ENCODE measurements at regions not wholly inside any gene's neighbourhood (a gene's known extent, or its start where the extent isn't known, plus 50 kb on each side); places are given as distances from the start of the nearest gene placed in this dataset.

DNA sequence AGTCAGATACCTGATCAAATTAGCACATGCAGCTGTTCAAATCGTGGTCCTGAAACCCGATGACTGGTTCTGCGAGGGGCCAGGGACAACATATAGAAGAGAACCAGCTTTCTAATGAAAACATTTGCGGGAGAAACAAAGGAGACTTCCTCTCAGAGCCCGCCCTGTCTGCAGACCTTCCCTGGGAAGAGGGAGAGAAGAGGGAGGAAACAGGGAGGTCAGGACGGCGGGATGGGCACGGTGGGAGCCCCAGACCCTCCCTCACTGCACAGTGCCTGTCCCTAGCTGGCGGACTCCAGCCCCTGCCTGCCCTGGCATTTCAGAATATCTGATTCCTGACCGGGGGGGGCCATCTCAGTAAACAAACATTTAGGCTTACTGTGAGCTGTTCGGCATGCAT is 317.3 kb downstream of the FOXL1 start:
- TF ChIP-seq, protein P1, sequence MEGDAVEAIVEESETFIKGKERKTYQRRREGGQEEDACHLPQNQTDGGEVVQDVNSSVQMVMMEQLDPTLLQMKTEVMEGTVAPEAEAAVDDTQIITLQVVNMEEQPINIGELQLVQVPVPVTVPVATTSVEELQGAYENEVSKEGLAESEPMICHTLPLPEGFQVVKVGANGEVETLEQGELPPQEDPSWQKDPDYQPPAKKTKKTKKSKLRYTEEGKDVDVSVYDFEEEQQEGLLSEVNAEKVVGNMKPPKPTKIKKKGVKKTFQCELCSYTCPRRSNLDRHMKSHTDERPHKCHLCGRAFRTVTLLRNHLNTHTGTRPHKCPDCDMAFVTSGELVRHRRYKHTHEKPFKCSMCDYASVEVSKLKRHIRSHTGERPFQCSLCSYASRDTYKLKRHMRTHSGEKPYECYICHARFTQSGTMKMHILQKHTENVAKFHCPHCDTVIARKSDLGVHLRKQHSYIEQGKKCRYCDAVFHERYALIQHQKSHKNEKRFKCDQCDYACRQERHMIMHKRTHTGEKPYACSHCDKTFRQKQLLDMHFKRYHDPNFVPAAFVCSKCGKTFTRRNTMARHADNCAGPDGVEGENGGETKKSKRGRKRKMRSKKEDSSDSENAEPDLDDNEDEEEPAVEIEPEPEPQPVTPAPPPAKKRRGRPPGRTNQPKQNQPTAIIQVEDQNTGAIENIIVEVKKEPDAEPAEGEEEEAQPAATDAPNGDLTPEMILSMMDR (IDR thresholded peaks at IDR 0.05; ENCODE audit: insufficient read depth, low read depth, low read length, missing control alignments): no peak
- no peak for DNase-seq (ENCODE audit: low read depth)

DNA sequence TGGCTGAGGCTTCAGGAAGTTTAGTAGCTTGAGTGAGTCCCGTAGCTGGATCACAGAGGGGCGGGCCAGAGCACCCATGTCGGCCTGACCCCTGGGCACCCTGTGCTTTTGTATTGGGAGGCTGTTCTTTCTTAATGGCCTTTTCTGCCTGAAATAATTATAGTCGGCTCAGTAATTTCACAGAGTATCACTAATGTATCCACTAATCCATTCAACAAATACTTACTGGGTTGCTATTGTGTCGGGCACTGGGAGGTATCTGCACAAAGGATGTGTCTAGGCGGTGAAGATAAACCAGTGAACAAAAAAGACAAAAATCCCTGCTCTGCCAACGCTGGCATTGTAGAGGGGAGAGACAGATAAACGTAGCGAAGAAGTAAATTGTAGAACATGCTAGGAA is 318.6 kb downstream of the FOXL1 start:
- TF ChIP-seq, protein P1 (IDR thresholded peaks at IDR 0.05; ENCODE audit: insufficient read depth, low read depth, low read length, missing control alignments): no peak

More for the DNA sequence above, 317.3 kb downstream of the FOXL1 start:
- no peak overlapping the region for H3K4me3 ChIP-seq (ENCODE audit: low read length)

DNA sequence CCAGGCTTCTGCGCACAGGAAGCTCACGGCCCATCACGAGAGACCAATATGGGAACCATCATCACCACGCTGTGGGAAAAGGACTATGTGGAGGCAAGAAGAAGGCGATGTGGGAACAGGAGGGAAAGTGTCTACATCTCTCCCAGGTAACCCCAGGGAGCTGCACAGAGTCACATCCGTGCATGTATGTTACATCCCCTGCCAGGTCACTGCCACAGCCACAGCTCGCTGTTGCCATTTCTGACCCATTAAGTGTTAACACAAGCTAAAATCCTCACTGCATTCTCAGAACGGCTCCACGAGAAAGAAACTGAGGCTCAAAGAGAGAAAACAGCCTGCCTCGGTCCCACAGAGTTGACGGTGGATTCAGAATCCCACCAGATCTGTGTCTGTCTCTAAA is 319.1 kb downstream of the FOXL1 start:
- H3K4me3 ChIP-seq (ENCODE audit: low read length): no peak overlapping the region
- no peak for DNase-seq (ENCODE audit: low read depth)
- TF ChIP-seq, protein P1 (IDR thresholded peaks at IDR 0.05; ENCODE audit: insufficient read depth, low read depth, low read length, missing control alignments): no peak

More for the DNA sequence above, 318.6 kb downstream of the FOXL1 start:
- H3K4me3 ChIP-seq (ENCODE audit: low read length): no peak overlapping the region
- no peak for DNase-seq (ENCODE audit: low read depth)

DNA sequence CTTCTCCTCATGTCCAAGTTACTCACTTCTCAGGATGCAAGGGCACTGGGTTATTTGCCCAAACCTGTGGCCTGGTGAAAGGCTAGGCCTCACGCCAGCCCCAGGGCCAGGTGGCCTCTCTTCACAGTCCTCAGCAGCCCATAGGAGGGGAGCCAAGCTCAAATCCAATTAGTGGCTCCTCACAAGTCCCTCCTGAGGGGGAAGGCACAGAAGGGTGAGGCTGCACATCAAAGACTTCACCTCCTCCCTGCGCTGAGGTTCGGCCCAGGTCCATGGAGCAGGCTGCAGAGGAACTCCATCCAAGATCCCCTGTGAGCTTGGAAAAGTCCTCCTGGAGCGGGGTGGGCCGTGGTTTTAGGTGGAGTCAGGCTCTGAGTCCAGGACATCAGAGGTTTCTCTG is 320.0 kb downstream of the FOXL1 start:
- H3K4me3 ChIP-seq (ENCODE audit: low read length): no peak overlapping the region
- DNase-seq (ENCODE audit: low read depth): no peak
- TF ChIP-seq, protein P1 (IDR thresholded peaks at IDR 0.05; ENCODE audit: insufficient read depth, low read depth, low read length, missing control alignments): no peak

DNA sequence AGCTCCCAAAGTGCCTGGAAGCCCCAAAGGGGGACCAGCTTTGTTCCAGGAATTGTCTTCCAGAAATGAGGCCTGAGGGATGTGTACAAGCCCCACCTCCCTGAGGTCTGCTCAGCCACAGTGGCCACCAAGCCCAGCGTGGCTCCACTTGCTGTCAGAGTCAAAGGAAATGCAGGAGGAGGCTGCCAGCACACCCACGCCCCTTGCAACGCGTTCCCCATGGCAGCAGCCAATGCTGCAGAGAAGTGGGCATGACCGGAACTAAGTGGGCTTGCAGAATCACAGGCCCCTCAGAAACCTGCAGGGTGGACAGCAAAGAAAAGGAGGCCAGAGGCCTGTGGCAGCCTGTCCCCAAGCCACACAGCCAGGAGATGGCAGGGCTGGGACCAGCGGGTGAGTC is 320.8 kb downstream of the FOXL1 start:
- TF ChIP-seq, protein P1 (IDR thresholded peaks at IDR 0.05; ENCODE audit: insufficient read depth, low read depth, low read length, missing control alignments): no peak
- H3K4me3 ChIP-seq (ENCODE audit: low read length): no peak overlapping the region
- no peak for DNase-seq (ENCODE audit: low read depth)

DNA sequence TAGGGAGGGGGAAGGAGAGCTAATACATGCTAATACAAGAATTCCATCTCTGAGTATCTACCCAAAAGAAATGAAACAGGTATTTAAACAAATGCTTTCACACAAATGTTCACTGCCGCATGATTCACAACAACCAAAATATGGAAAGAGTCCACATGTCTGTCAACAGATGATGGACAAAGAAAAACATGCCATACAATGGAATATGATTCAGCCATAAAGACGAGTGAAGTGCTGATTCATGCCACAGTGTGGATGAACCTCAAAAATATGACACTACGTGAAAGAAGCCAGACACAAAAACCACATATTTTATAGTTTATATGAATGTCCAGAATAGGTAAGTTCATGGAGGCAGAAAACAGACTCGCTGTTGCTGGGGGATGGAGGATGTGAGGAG is 321.4 kb downstream of the FOXL1 start:
- no peak overlapping the region for H3K4me3 ChIP-seq (ENCODE audit: low read length)
- TF ChIP-seq, protein P1 (IDR thresholded peaks at IDR 0.05; ENCODE audit: insufficient read depth, low read depth, low read length, missing control alignments): no peak
- DNase-seq (ENCODE audit: low read depth): peak; percentile 95

DNA sequence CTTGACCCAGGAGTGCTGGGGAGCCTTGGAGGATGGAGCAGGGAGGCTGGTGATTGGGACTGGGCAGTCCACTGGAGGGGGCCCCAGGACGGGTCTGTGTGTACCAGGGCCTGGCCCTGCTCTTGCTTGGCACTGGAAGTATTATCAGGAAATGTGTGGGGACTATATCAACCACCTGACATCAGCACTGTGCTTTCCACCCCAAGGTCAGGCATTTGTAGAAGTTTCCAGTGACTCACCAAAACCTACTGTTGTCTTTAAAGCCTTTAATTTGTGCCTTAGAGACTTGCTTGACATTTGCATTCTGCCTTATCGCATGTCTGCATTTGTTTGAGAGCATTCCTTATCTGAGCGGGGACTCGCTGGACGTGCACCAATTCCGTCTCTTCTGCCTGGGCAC is 323.1 kb downstream of the FOXL1 start:
- H3K4me3 ChIP-seq (ENCODE audit: low read length): no peak overlapping the region
- TF ChIP-seq, protein P1 (IDR thresholded peaks at IDR 0.05; ENCODE audit: insufficient read depth, low read depth, low read length, missing control alignments): no peak
- peak; percentile 56 for DNase-seq (ENCODE audit: low read depth)
